GM12873 (cell line): ENCODE measurements at regions not wholly inside any gene's neighbourhood (a gene's known extent, or its start where the extent isn't known, plus 50 kb on each side); places are given as distances from the start of the nearest gene placed in this dataset.

Experiments
- TF ChIP-seq, protein P1 (sequence below): IDR thresholded peaks from 2 replicates; pipeline ENCODE4 v1.5.1; 2012; ENCODE audit warnings: low read depth, mild to moderate bottlenecking, moderate library complexity, low read length, control low read depth; ENCODE audit not compliant: insufficient read depth; ENCODE audit errors: missing control alignments

DNA sequence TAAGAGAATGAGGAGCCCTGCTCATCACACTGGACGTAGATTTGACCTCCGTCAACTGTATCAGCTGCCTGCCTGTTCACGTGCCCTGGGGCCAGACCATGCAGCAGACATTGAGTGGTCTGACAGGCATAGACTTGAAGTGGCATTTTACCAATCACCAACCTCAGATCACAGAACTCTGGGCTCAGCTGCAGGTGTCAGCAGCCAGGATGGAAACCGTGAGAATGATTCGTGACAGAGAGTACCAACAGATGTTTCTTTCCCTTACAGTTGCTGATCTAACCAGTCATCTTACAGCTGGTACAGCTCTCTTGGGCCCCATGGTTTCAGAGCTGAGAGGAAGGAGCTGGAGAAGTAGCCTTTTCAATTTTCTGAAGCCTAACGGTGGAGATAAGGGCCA lies 148.9 kb downstream of the EN1 start:
- TF ChIP-seq, protein P1, sequence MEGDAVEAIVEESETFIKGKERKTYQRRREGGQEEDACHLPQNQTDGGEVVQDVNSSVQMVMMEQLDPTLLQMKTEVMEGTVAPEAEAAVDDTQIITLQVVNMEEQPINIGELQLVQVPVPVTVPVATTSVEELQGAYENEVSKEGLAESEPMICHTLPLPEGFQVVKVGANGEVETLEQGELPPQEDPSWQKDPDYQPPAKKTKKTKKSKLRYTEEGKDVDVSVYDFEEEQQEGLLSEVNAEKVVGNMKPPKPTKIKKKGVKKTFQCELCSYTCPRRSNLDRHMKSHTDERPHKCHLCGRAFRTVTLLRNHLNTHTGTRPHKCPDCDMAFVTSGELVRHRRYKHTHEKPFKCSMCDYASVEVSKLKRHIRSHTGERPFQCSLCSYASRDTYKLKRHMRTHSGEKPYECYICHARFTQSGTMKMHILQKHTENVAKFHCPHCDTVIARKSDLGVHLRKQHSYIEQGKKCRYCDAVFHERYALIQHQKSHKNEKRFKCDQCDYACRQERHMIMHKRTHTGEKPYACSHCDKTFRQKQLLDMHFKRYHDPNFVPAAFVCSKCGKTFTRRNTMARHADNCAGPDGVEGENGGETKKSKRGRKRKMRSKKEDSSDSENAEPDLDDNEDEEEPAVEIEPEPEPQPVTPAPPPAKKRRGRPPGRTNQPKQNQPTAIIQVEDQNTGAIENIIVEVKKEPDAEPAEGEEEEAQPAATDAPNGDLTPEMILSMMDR, result no peak

DNA sequence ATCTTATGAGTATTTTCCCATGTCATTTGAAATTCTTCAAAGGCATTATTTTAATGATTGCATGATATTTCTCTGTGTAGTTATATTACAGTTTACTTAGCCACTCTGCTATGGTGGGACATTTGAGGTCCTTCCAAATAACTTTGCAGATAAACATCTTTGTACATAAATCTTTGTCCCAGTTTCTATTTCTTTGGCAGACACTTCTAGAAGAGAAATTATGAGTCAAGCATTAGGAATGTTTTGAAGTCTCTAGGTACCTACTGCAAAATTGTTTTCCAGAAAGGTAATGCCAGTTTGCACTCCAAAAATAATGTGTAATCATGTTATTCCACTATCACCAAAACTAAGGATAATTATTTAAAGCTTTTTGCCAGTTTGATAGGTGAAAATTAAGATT lies 149.7 kb downstream of the EN1 start:
- TF ChIP-seq, protein P1, result no peak

DNA sequence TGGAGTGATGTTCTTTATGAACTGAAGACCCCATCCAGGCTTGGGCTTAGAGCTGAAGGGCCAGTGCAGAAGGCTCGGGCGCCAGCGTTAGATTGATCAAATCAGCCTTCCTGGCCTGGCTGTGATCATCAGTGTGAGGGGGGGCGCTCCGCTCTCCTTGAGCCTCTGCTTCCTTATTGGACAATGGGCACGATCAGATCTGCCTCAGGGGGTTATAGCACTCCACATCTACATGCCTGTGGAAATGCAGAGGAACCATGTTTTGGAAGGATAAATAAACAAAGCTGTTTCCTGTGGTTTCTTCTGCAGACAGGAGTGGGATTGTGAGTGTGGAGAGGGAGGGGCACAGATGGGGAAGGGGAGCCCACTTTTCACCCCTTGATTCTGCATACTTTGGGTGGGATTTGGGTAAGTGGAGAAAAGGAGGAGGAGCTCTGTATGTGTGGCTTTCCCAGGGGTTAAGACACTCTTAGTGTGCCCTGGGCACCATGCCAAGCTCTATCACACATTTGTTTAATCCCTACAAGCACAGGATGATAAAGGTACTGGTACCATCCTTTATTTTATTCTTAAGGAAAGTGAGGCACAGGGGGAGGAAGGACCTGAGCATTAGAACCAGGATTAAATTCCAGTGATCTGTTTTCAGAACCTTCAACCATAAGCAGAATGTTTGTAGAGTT lies 150.5 kb downstream of the EN1 start:
- TF ChIP-seq, protein P1, result no peak

DNA sequence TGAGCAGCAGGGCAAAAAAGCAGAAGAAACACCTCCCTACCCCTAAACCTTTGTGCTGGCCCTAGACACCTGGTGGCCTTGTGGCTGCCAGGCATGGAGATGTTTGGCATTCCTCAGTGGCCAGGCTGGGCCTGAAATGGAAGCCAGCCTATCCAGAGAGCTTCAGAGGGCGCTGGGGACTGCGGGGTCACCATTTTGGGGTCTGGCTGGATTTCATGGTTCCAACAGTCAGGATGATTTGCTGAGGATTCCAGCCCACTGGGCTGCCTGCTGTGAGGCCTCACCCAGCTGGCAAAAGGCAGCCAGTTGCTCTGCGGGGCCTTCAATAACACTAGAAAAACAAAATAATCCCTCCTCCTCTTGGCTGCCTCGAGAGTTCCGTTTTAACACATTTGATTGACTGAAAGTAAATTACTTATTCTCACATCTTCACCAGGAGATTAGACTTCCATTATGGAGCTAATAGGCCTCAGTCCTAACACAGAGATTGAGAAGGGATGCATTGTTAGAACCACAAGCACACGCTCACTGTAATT lies 154.1 kb downstream of the EN1 start:
- TF ChIP-seq, protein P1, result no peak

DNA sequence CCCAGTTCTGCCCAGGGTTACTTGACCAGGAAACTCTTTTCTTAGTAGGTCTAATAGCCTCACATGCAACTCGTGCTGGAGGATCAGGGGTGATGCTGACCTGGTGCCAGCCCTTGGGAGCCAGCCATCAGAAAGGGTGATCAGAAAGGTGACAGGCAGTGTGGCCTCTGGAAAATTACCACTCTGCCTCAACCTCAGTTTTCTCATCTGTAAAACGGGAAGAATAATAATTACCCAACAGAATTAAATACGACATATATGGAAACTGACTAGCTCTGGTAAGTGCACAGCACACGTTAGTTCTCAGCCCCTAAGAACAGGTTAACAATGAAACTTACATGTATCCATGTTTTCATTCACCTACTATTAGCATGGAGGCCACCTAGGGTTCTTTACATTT lies 157.6 kb downstream of the EN1 start:
- TF ChIP-seq, protein P1, result no peak

DNA sequence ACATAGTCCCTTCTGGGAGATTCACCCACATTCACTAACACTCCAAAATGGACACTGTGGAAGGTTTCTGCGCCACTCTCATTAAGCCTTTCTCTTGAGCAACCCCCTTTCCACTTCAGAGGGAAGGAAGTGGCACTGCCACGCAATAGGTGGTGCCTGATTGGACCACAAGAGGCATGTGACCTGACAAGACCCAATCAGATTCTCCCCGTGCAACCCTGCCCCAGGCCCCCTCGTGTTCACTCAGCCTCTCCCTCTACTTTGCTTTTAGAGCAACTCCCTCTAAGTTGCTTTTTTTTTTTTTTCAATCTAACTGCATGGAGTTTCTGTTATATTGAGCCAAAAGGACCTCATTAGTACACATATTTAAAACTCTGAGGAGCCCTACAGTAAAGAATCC lies 158.0 kb downstream of the EN1 start:
- TF ChIP-seq, protein P1, result no peak

DNA sequence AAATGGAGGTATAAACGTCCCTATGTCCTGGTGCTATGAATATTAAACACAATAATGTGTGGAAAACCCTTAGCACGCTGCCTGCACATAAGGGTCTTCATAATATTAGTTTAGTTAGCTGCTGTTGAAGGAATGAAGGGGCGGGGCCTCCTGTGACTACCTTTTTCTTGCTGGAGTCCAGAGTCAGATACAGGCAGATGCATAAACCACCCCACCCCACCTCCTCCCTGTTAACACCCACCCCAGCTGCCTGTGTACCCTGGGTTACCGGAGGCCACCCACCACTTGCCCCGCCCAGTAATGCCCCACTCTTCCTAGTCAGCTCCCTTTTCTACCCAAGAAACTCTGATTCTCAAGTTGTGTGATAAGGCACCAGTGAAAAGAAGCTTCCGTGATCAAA lies 158.4 kb downstream of the EN1 start:
- TF ChIP-seq, protein P1, result no peak

DNA sequence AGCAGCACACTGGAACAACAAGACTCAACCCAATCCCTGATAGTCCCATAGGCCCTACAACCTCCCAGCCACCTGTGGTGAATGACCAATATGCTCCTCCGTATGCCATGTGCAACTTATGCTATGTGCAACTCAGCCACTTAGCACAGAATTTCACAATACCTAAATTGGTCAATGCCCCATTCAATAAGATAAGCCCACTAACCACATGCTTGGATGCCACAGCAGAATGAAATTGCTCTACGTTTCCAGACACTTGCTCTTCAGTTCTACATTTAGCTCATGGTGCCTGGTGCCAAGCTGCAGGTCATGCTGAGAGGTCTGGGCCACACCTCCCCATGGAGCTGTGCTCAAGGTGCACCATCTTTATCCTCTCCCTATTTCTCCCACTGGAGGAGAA lies 159.8 kb downstream of the EN1 start:
- TF ChIP-seq, protein P1, result no peak
